Glutamatergic neuron (in vitro differentiated cells): ENCODE measurements at regions not wholly inside any gene's neighbourhood (a gene's known extent, or its start where the extent isn't known, plus 50 kb on each side); places are given as distances from the start of the nearest gene placed in this dataset.

Source experiments
- DNase-seq: peaks from one replicate; pipeline ENCODE4 v3.0.0; 2022
- H3K27ac Mint-ChIP-seq: one replicate; pipeline ENCODE4 v1.8.0; 2020; ENCODE audit warnings: mild to moderate bottlenecking, mixed read lengths, inconsistent platforms; ENCODE audit not compliant: unreplicated experiment
- H3K27me3 Mint-ChIP-seq: one replicate; pipeline ENCODE4 v1.8.0; 2020; ENCODE audit warnings: mild to moderate bottlenecking, moderate library complexity, mixed read lengths, inconsistent platforms; ENCODE audit not compliant: unreplicated experiment
- H3K36me3 Mint-ChIP-seq: one replicate; pipeline ENCODE4 v1.8.0; 2020; ENCODE audit warnings: mild to moderate bottlenecking, mixed read lengths, inconsistent platforms; ENCODE audit not compliant: unreplicated experiment
- H3K4me1 Mint-ChIP-seq: one replicate; pipeline ENCODE4 v1.8.0; 2020; ENCODE audit warnings: mild to moderate bottlenecking, low read depth, mixed read lengths, inconsistent platforms; ENCODE audit not compliant: unreplicated experiment
- H3K4me3 Mint-ChIP-seq: one replicate; pipeline ENCODE4 v1.8.0; 2020; ENCODE audit warnings: mild to moderate bottlenecking, mixed read lengths, inconsistent platforms; ENCODE audit not compliant: unreplicated experiment
- H3K9me3 Mint-ChIP-seq: one replicate; pipeline ENCODE4 v1.8.0; 2020; ENCODE audit warnings: mild to moderate bottlenecking, moderate library complexity, mixed read lengths, inconsistent platforms; ENCODE audit not compliant: unreplicated experiment
- TF ChIP-seq, protein P1 (sequence below): fragments of 200-600 bp; sonication (generic); IDR thresholded peaks from one replicate; pipeline ENCODE4 v1.5.0; 2021; ENCODE audit not compliant: partially characterized antibody, unreplicated experiment

DNA sequence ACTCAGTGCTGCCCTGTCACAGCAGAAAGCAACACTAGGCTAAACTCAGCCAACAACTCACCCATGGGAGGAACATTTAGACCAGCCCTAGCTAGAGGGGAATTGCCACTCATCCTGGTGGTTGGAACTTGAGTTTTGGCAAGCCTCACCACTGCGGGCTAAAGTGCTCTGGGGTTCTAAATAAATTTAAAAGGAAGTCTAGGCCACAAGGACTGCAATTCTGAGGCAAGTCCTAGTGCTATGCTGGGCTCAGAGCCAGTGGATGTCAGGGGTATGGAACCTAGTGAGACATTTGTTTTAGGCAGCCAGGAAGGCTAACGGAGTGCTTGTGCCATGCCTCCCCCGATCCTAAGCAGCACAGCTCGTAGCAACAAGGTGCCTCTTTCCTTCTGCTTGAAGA, 78.0 kb downstream of the RGS13 start:
- Mint-ChIP-seq H3K4me1 (no peaks in the 10 kb centered on the region), H3K27ac (no peak overlapping the region), H3K36me3 (no peaks in the 10 kb centered on the region), H3K27me3 (no peaks in the 10 kb centered on the region), H3K4me3 (no peak overlapping the region), H3K9me3 (peaks cover 2% of the 10 kb centered on the region)
- TF ChIP-seq, protein P1, sequence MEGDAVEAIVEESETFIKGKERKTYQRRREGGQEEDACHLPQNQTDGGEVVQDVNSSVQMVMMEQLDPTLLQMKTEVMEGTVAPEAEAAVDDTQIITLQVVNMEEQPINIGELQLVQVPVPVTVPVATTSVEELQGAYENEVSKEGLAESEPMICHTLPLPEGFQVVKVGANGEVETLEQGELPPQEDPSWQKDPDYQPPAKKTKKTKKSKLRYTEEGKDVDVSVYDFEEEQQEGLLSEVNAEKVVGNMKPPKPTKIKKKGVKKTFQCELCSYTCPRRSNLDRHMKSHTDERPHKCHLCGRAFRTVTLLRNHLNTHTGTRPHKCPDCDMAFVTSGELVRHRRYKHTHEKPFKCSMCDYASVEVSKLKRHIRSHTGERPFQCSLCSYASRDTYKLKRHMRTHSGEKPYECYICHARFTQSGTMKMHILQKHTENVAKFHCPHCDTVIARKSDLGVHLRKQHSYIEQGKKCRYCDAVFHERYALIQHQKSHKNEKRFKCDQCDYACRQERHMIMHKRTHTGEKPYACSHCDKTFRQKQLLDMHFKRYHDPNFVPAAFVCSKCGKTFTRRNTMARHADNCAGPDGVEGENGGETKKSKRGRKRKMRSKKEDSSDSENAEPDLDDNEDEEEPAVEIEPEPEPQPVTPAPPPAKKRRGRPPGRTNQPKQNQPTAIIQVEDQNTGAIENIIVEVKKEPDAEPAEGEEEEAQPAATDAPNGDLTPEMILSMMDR = no peak
- no peak for DNase-seq

- H3K4me3 Mint-ChIP-seq = no peak overlapping the region
- H3K27me3 Mint-ChIP-seq = no peaks in the 10 kb centered on the region
- TF ChIP-seq, protein P1 = no peak
- H3K27ac Mint-ChIP-seq = no peak overlapping the region
- H3K36me3 Mint-ChIP-seq = no peaks in the 10 kb centered on the region
- H3K4me1 Mint-ChIP-seq = no peaks in the 10 kb centered on the region
- no peaks in the 10 kb centered on the region for H3K9me3 Mint-ChIP-seq
- no peak for DNase-seq
Measured at GRCh38 chr1:192724670-192725069, 84.2 kb upstream of the RGS2 start.

GRCh38 chr1:192726820-192727504, 81.9 kb upstream of the RGS2 start:
- Mint-ChIP-seq H3K27me3 (no peaks in the 10 kb centered on the region), H3K27ac (no peak overlapping the region), H3K9me3 (no peaks in the 10 kb centered on the region), H3K4me3 (no peak overlapping the region), H3K4me1 (no peaks in the 10 kb centered on the region), H3K36me3 (no peaks in the 10 kb centered on the region)
- TF ChIP-seq, protein P1 = no peak
- DNase-seq = no peak

GRCh38 chr1:192729500-192729899, 79.3 kb upstream of the RGS2 start:
- Mint-ChIP-seq H3K27ac (no peak overlapping the region), H3K4me3 (no peak overlapping the region), H3K27me3 (no peaks in the 10 kb centered on the region), H3K9me3 (no peaks in the 10 kb centered on the region), H3K4me1 (no peaks in the 10 kb centered on the region), H3K36me3 (no peaks in the 10 kb centered on the region)
- no peak for DNase-seq
- TF ChIP-seq, protein P1 = no peak

DNA sequence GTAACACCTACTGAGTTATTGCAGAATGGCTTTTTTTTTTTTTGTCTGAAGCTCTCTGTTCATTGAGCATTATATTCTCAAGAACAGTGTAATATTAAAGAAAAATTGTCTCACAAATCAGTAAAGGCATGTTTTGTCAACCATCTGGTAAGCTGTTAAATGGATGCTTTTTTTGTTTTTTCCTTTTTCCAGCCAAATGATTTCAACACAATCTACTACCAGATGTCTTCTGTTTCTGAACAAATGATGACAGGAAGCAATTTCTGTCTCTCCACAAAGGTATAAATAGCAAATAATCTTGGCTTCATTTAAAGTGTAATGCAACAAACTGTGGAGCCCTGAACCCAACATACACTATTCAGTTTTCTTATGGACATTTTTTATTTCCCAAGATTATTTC, 78.6 kb upstream of the RGS2 start:
- Mint-ChIP-seq H3K4me3 (no peak overlapping the region), H3K27ac (no peak overlapping the region), H3K9me3 (no peaks in the 10 kb centered on the region), H3K36me3 (no peaks in the 10 kb centered on the region), H3K27me3 (no peaks in the 10 kb centered on the region), H3K4me1 (no peaks in the 10 kb centered on the region)
- DNase-seq = no peak
- TF ChIP-seq, protein P1 = no peak
